GM21515 (cell line): ENCODE measurements at regions not wholly inside any gene's neighbourhood (a gene's known extent, or its start where the extent isn't known, plus 50 kb on each side); places are given as distances from the start of the nearest gene placed in this dataset.
A peak's percentile ranks its signal among the peaks of the same experiment; 100 is the strongest.

Experiments
- ATAC-seq: cut with Tn5 transposase; IDR thresholded peaks from one replicate; pipeline ENCODE4 v1.9.1; 2021; ENCODE audit not compliant: unreplicated experiment

DNA sequence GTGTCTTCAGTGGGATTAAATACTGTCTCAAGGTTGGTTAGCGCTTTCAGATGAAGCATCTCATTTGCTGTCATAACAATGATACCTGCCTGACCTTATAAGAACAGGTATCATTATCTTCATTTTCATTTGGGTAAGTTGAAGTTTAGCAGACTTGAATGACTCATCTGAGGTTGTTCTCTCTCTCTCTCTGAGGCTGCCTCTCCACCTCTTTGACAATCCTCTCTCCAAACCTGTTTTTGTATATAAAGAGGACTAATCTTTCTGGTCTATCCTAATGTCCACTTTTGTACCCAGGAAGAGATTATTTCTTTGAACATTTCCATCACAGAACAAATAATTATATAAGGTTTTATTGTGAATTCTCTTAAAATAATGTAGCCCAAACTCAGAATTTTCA is 291.4 kb downstream of the KLF6 start:
- no peak for ATAC-seq

DNA sequence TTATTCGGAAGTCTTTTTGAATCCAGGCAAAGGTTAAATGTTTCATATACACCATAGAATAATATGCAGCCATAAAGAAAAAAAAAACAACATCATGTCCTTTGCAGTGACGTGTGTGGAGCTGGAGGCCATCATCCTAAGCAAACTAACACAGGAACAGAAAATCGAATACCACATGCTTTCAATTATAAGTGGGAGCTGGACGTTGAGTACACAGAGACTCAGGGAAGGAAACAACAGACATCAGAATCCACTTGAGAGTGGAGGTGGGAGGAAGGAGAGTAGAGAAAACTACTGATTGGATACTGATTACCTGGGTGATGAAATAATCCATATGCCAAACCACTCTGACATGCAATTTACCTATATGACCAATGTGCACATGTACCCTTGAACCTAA is 293.4 kb downstream of the KLF6 start:
- ATAC-seq, result no peak

GRCh38 chr10:3487228-3487627 is 297.8 kb downstream of the KLF6 start:
- no peak for ATAC-seq

DNA sequence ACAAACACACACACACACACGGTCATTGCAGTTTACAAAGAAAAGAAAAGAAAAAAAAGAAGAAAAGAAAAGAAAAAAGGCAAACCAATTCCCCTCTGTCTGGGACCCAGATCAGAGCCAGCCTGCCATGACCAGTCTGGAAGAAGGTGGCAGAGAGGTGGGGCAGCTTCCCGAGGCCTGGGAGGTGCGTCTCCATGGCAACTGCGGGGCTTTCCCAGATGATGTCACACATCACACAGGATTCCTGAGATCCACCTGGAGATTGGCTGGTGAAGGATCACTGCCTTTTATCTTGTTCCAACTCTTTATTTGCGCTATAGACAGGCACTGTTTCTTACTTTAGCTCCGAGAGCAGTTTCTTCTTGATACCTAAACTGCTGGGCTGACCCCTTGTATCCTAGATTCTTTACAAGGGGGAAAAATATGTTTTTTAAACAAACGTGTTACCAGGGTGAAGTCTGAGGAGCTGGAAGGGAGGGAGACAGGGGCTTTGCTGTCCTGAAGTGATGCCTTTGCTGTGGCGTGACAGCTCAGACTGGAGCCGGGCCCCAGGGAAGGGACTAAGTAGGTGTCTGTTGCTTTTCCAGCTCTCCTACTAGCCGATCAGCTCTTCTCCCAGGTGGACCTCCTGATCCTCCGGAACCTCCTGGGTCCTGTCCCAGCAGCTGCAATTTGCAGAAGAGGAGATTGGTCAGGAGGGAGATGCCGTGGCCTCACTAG is 298.5 kb downstream of the KLF6 start:
- no peak for ATAC-seq

- ATAC-seq, result no peak
Observed at GRCh38 chr10:3485057-3485686, 299.8 kb downstream of the KLF6 start.

DNA sequence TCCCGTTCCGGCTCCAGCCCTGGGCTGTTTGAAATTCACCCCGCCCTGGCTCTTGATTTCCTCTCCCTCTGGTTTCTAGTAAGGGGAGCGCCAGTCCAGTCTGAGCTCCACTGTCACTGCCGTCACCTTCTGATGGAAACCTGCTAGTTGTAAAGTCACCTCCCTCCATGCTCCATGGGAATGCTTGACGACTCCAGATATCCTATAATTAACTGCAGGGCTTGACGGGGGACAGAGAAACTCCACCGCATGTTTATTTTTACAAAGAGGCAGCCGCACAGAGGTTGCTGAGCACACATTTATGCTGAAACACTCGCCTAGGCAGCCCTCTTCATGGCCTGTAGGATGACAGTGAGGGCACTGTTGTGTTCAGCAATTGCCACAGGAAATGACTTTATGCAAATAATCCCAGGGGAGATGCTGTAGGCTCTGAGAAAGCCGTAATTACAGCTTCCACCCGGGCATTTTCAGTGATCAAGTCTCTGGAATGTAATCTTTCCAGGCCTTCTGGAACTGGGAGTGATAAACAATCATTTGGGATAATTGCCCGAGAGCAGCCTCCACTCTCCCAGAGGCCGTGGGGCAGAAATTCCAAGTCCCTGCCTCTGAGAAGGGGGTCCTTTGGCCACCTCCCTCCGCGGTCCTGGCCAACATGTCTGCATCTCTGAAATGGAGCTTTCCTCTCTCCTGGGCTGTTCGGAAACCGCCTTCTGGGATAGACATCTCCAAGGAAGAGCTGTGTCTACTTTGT is 300.5 kb downstream of the KLF6 start:
- peak; percentile 71 for ATAC-seq

DNA sequence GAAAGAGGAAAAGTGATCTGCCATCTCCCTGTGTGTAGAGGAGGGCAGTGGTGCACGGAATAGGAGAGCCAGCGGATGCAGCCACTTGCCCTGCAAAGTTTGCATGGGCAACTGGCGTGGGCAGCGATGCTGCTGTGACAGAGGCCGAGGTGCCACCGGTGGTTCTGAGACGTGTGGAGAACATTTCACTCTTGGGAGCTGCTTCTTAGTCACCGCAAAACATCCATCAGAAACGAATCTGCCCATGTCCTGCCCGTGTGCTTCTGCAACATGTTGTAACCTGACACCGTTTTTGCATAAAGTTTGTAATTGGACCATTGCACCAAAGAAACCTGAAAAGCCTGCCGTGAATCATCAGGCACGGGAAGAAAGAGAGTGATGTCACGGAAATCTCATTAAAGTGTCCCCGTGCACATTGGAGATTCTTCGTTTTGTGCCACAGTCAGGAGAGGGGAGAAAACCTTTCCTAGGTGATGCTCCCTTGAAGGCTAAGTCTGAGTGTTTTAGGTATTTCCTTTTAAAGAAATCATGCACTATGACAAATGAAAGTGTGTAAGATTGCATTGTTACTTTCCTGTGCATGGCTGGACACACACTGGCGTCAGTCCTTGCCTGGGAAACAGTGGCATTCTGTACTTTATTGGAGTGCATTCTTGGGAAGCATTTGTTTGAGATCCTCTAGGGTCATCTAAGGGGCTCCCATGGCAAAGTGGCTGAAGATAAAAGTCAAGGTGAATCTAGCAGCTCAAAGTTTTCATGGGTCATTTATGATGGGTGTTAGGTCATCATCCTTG is 302.6 kb downstream of the KLF6 start:
- no peak for ATAC-seq

GRCh38 chr10:3481496-3481895 is 303.5 kb downstream of the KLF6 start:
- ATAC-seq, result no peak

DNA sequence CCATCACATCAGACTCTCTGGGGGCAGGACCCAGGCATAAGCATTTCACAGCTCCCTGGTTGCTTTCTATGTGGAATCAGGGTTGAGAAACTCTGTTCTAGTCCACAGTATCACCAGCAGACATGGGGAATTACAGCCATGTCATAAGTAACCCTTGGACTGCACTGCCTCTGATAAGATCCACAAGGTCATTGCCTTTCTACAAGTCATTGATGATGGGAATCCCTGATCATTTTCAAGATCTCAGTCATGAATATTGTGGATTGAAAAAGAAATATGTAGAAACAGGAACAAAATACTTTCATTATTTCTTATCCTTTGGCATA is 304.1 kb downstream of the KLF6 start:
- no peak for ATAC-seq

- no peak for ATAC-seq
Observed at GRCh38 chr10:3480281-3480989, 304.6 kb downstream of the KLF6 start.

- no peak for ATAC-seq
Observed at GRCh38 chr10:3478632-3479240, 306.2 kb upstream of the PITRM1 start.

DNA sequence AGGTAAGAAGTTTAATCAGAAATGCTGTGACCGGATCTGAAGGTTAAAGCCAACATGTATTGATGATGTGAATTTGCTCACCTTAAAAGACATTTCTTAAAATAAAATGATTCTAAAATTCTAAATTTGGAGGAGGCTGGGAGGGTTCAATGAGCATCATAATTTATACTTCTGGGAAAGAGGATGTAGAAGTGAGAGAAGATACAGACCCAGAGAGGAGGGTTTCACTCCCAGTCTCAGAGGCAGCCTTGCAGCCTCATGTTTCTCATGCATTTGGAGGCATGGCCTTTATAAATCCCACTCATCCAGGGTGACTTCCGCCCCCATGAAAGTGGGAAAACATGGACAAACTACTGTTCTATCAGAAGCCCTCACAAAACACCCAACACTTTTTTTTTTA is 305.6 kb upstream of the PITRM1 start:
- peak; percentile 82 for ATAC-seq

DNA sequence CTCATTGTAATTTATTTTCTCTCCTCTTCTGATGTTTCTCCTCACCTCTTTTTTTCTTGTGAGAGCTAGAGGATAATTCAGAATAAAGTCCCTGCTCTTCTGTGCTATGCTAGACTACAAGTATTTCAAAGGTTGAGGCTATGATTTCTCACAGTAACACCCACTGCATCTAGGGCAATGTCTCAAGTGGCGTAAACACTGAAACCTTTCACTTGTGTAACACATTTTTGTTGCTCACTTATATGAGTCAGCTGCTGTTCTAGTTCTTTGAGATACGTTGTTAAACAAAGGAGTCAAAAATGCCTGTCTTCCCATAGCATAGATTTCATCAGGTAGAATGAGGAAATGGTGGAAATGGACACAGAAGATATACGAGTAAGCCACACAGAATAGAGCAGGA is 305.1 kb upstream of the PITRM1 start:
- ATAC-seq, result peak; percentile 50

- ATAC-seq, result no peak
Observed at GRCh38 chr10:3476640-3477448, 304.3 kb upstream of the PITRM1 start.

- ATAC-seq, result no peak
Observed at GRCh38 chr10:3476186-3476585, 303.6 kb upstream of the PITRM1 start.

DNA sequence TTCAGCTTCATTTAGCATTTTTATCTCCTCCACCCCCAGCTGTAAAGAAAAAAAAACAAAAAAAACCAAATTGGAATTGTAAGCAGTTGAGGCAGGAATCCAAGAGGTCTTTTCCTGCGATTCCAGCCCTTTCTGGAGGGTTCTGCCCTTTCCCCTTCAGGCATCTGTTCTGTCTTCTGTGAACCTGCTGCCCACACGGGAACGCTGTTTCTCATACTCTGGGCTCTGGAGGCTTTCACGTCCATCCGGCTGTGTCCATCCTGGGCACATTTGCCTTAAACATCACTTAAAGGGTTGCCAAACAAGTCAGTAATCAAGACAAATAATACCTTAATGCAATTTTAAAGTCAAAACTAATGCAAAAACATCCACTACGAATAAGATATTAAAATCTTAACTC is 302.8 kb upstream of the PITRM1 start:
- no peak for ATAC-seq

- no peak for ATAC-seq
Observed at GRCh38 chr10:3474266-3474665, 301.7 kb upstream of the PITRM1 start.

DNA sequence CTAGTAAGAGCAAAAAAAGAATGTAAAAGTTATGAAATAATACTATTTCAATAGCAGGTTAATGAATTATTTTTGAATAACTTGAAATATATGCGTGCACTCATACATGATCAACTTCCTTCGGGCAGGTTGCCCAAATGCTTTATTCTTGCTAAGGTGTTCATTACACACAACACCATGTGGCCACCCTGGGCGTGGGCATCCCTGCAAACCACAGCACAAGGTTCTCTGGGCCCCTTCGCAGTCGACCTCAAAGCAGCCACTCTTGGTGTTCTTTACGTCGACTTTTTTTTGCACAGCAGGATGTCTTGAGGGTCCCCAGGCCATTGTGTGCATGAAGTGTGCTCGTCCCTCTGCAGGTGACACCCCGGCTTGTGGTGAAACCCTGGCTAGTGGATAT is 300.7 kb upstream of the PITRM1 start:
- no peak for ATAC-seq

- no peak for ATAC-seq
Observed at GRCh38 chr10:3472287-3473051, 299.9 kb upstream of the PITRM1 start.
